ENCODE measurements at regions not wholly inside any gene's neighbourhood (a gene's known extent, or its start where the extent isn't known, plus 50 kb on each side); places are given as distances from the start of the nearest gene placed in this dataset.
"Not testable (repeated sequence)": the region's sequence is repeated elsewhere in the genome, so short reads cannot be mapped to it uniquely, and the experiment has no call there.

GRCh38 chr14:56351861-56352260 lies 227.7 kb upstream of the TMEM260 start:
- DNase-seq (ENCODE audit: low spot score in 2 of 2) (no peak), ATAC-seq (replicated peaks; ENCODE audit: extremely low read depth, poor library complexity, severe bottlenecking) (no peak)
- Mint-ChIP-seq H3K27me3 (peaks cover 18% of the 10 kb centered on the region), H3K9me3 (peaks cover 6% of the 10 kb centered on the region), H3K4me1 (no peaks in the 10 kb centered on the region), H3K36me3 (ENCODE audit: insufficient read depth) (peaks cover 3% of the 10 kb centered on the region), H3K27ac (ENCODE audit: low read depth) (no peak overlapping the region), H3K4me3 (no peak overlapping the region)

GRCh38 chr14:56352999-56353398 lies 226.6 kb upstream of the TMEM260 start:
- Mint-ChIP-seq H3K27me3 (peaks cover 18% of the 10 kb centered on the region), H3K36me3 (ENCODE audit: insufficient read depth) (peaks cover 3% of the 10 kb centered on the region), H3K27ac (ENCODE audit: low read depth) (no peak overlapping the region), H3K4me3 (no peak overlapping the region), H3K9me3 (peaks cover 6% of the 10 kb centered on the region), H3K4me1 (no peaks in the 10 kb centered on the region)
- ATAC-seq (replicated peaks; ENCODE audit: extremely low read depth, poor library complexity, severe bottlenecking) = no peak
- DNase-seq (ENCODE audit: low spot score in 2 of 2) = no peak

GRCh38 chr14:56357428-56357827 lies 222.2 kb upstream of the TMEM260 start:
- H3K36me3 Mint-ChIP-seq (ENCODE audit: insufficient read depth) = no peaks in the 10 kb centered on the region
- ATAC-seq (replicated peaks; ENCODE audit: extremely low read depth, poor library complexity, severe bottlenecking) (no peak), DNase-seq (ENCODE audit: low spot score in 2 of 2) (no peak)
- no peak overlapping the region for H3K27ac Mint-ChIP-seq (ENCODE audit: low read depth)
- H3K4me3 Mint-ChIP-seq = no peak overlapping the region
- no peaks in the 10 kb centered on the region for H3K9me3 Mint-ChIP-seq
- no peaks in the 10 kb centered on the region for H3K4me1 Mint-ChIP-seq
- H3K27me3 Mint-ChIP-seq = peaks cover 6% of the 10 kb centered on the region

GRCh38 chr14:56358275-56358674 lies 221.3 kb upstream of the TMEM260 start:
- Mint-ChIP-seq H3K36me3 (ENCODE audit: insufficient read depth) (no peaks in the 10 kb centered on the region), H3K27me3 (peaks cover 14% of the 10 kb centered on the region), H3K4me3 (no peak overlapping the region), H3K9me3 (no peaks in the 10 kb centered on the region), H3K27ac (ENCODE audit: low read depth) (peak overlapping the region; percentile 14), H3K4me1 (no peaks in the 10 kb centered on the region)
- DNase-seq (ENCODE audit: low spot score in 2 of 2) (no peak), ATAC-seq (replicated peaks; ENCODE audit: extremely low read depth, poor library complexity, severe bottlenecking) (no peak)

GRCh38 chr14:56358851-56359614 lies 220.6 kb upstream of the TMEM260 start:
- H3K27ac Mint-ChIP-seq (ENCODE audit: low read depth) = peak overlapping the region; percentile 14
- no peaks in the 10 kb centered on the region for H3K9me3 Mint-ChIP-seq
- DNase-seq (ENCODE audit: low spot score in 2 of 2) = no peak
- no peak for ATAC-seq (replicated peaks; ENCODE audit: extremely low read depth, poor library complexity, severe bottlenecking)
- H3K27me3 Mint-ChIP-seq = peaks cover 22% of the 10 kb centered on the region
- H3K4me1 Mint-ChIP-seq = no peaks in the 10 kb centered on the region
- H3K4me3 Mint-ChIP-seq = no peak overlapping the region
- H3K36me3 Mint-ChIP-seq (ENCODE audit: insufficient read depth) = no peaks in the 10 kb centered on the region

- H3K4me3 Mint-ChIP-seq; H3K36me3 Mint-ChIP-seq (ENCODE audit: insufficient read depth); DNase-seq (ENCODE audit: low spot score in 2 of 2); H3K4me1 Mint-ChIP-seq; H3K27ac Mint-ChIP-seq (ENCODE audit: low read depth); H3K9me3 Mint-ChIP-seq; ATAC-seq (replicated peaks; ENCODE audit: extremely low read depth, poor library complexity, severe bottlenecking): not testable (repeated sequence)
- H3K27me3 Mint-ChIP-seq = peaks cover 65% of the 10 kb centered on the region
Measured at GRCh38 chr14:56365663-56366062, 213.9 kb upstream of the TMEM260 start.

- Mint-ChIP-seq H3K36me3 (ENCODE audit: insufficient read depth) (no peaks in the 10 kb centered on the region), H3K4me1 (no peaks in the 10 kb centered on the region)
- ATAC-seq (replicated peaks; ENCODE audit: extremely low read depth, poor library complexity, severe bottlenecking) = no peak
Measured at GRCh38 chr14:56367416-56367815, 212.2 kb upstream of the TMEM260 start.

GRCh38 chr14:56371737-56372136 lies 207.9 kb upstream of the TMEM260 start:
- peaks cover 71% of the 10 kb centered on the region for H3K27me3 Mint-ChIP-seq
- no peak for ATAC-seq (replicated peaks; ENCODE audit: extremely low read depth, poor library complexity, severe bottlenecking)
- no peaks in the 10 kb centered on the region for H3K4me1 Mint-ChIP-seq
- peaks cover 19% of the 10 kb centered on the region for H3K9me3 Mint-ChIP-seq
- DNase-seq (ENCODE audit: low spot score in 2 of 2) = no peak
- H3K4me3 Mint-ChIP-seq = no peak overlapping the region
- H3K27ac Mint-ChIP-seq (ENCODE audit: low read depth) = no peak overlapping the region
- H3K36me3 Mint-ChIP-seq (ENCODE audit: insufficient read depth) = no peaks in the 10 kb centered on the region

More at GRCh38 chr14:56367416-56367815, 212.2 kb upstream of the TMEM260 start:
- Mint-ChIP-seq H3K9me3 (peaks cover 7% of the 10 kb centered on the region), H3K27ac (ENCODE audit: low read depth) (no peak overlapping the region), H3K27me3 (peaks cover 77% of the 10 kb centered on the region), H3K4me3 (no peak overlapping the region)
- no peak for DNase-seq (ENCODE audit: low spot score in 2 of 2)

- ATAC-seq (replicated peaks; ENCODE audit: extremely low read depth, poor library complexity, severe bottlenecking) = no peak
- H3K4me3 Mint-ChIP-seq = no peak overlapping the region
Measured at GRCh38 chr14:56374421-56374820, 205.2 kb upstream of the TMEM260 start.

GRCh38 chr14:56378046-56378445 lies 201.6 kb upstream of the TMEM260 start:
- H3K27me3 Mint-ChIP-seq = peaks cover 17% of the 10 kb centered on the region
- no peaks in the 10 kb centered on the region for H3K36me3 Mint-ChIP-seq (ENCODE audit: insufficient read depth)
- no peak overlapping the region for H3K27ac Mint-ChIP-seq (ENCODE audit: low read depth)

More at GRCh38 chr14:56374421-56374820, 205.2 kb upstream of the TMEM260 start:
- Mint-ChIP-seq H3K27me3 (peaks cover 53% of the 10 kb centered on the region), H3K4me1 (no peaks in the 10 kb centered on the region), H3K9me3 (peaks cover 19% of the 10 kb centered on the region), H3K36me3 (ENCODE audit: insufficient read depth) (no peaks in the 10 kb centered on the region), H3K27ac (ENCODE audit: low read depth) (peak overlapping the region; percentile 26)
- DNase-seq (ENCODE audit: low spot score in 2 of 2) = no peak

GRCh38 chr14:56378475-56378877 lies 201.1 kb upstream of the TMEM260 start:
- peaks cover 5% of the 10 kb centered on the region for H3K9me3 Mint-ChIP-seq
- H3K27me3 Mint-ChIP-seq = peaks cover 15% of the 10 kb centered on the region
- no peak for ATAC-seq (replicated peaks; ENCODE audit: extremely low read depth, poor library complexity, severe bottlenecking)
- H3K27ac Mint-ChIP-seq (ENCODE audit: low read depth) = no peak overlapping the region
- H3K36me3 Mint-ChIP-seq (ENCODE audit: insufficient read depth) = no peaks in the 10 kb centered on the region
- no peaks in the 10 kb centered on the region for H3K4me1 Mint-ChIP-seq
- no peak overlapping the region for H3K4me3 Mint-ChIP-seq
- no peak for DNase-seq (ENCODE audit: low spot score in 2 of 2)

More at GRCh38 chr14:56378046-56378445, 201.6 kb upstream of the TMEM260 start:
- DNase-seq (ENCODE audit: low spot score in 2 of 2) (no peak), ATAC-seq (replicated peaks; ENCODE audit: extremely low read depth, poor library complexity, severe bottlenecking) (no peak)
- Mint-ChIP-seq H3K4me1 (no peaks in the 10 kb centered on the region), H3K9me3 (peaks cover 7% of the 10 kb centered on the region), H3K4me3 (no peak overlapping the region)

- ATAC-seq (replicated peaks; ENCODE audit: extremely low read depth, poor library complexity, severe bottlenecking) (no peak), DNase-seq (ENCODE audit: low spot score in 2 of 2) (no peak)
- H3K4me3 Mint-ChIP-seq = no peak overlapping the region
- no peaks in the 10 kb centered on the region for H3K36me3 Mint-ChIP-seq (ENCODE audit: insufficient read depth)
- H3K9me3 Mint-ChIP-seq = no peaks in the 10 kb centered on the region
- no peak overlapping the region for H3K27ac Mint-ChIP-seq (ENCODE audit: low read depth)
- no peaks in the 10 kb centered on the region for H3K4me1 Mint-ChIP-seq
- H3K27me3 Mint-ChIP-seq = peaks cover 16% of the 10 kb centered on the region
Measured at GRCh38 chr14:56379956-56380355, 199.6 kb upstream of the TMEM260 start.

- peaks cover 14% of the 10 kb centered on the region for H3K9me3 Mint-ChIP-seq
- H3K27ac Mint-ChIP-seq (ENCODE audit: low read depth) = no peak overlapping the region
- H3K4me1 Mint-ChIP-seq = no peaks in the 10 kb centered on the region
- ATAC-seq (replicated peaks; ENCODE audit: extremely low read depth, poor library complexity, severe bottlenecking) (no peak), DNase-seq (ENCODE audit: low spot score in 2 of 2) (no peak)
- peaks cover 48% of the 10 kb centered on the region for H3K27me3 Mint-ChIP-seq
- H3K4me3 Mint-ChIP-seq = no peak overlapping the region
- H3K36me3 Mint-ChIP-seq (ENCODE audit: insufficient read depth) = no peaks in the 10 kb centered on the region
Measured at GRCh38 chr14:56386024-56386423, 193.6 kb upstream of the TMEM260 start.
